Naive thymus-derived CD4-positive, alpha-beta T cell (primary cell): ENCODE measurements at regions not wholly inside any gene's neighbourhood (a gene's known extent, or its start where the extent isn't known, plus 50 kb on each side); places are given as distances from the start of the nearest gene placed in this dataset.
A peak's percentile ranks its signal among the peaks of the same experiment; 100 is the strongest.
"Not testable (repeated sequence)": the region's sequence is repeated elsewhere in the genome, so short reads cannot be mapped to it uniquely, and the experiment has no call there.

Experiments used
- ATAC-seq: fragments of 150-1000 bp; cut with Tn5 transposase; 2 replicates; pipeline ENCODE4 v1.10.0; 2021; ENCODE audit warnings: mild to moderate bottlenecking, moderate library complexity
- CTCF ChIA-PET: fragments of 350-600 bp; sonication (Branson Sonifier 250); formaldehyde crosslinking; loops from one replicate; lab custom pipeline; 2021; ENCODE audit warnings: antibody characterized with exemption; lab: Charles Lee
- POLR2A ChIA-PET: fragments of 350-600 bp; sonication (Branson Sonifier 250); formaldehyde crosslinking; loops from one replicate; lab custom pipeline; 2021; ENCODE audit warnings: antibody characterized with exemption, inconsistent platforms; lab: Charles Lee
- DNase-seq, 9 donors: peaks; one replicate each; pipeline versions ENCODE4 v3.0.0 to v3.0.0-alpha.2; 2020 to 2022; ENCODE audit warnings: mixed read lengths in 1 of 9
- H3K27ac ChIP-seq: one replicate; pipeline ENCODE4 v1.7.0; 2013; ENCODE audit warnings: mild to moderate bottlenecking, low read depth, low read length, moderate library complexity
- H3K27me3 ChIP-seq, 2 donors: one replicate each; pipeline ENCODE4 v1.7.0; 2013; ENCODE audit warnings: low read length in 2 of 2, mild to moderate bottlenecking in 2 of 2, moderate library complexity in 2 of 2; ENCODE audit not compliant: control insufficient read depth in 2 of 2, insufficient read depth in 2 of 2
- H3K36me3 ChIP-seq, 3 experiments: 1 replicate in 2 of 3; 2 replicates in 1 of 3; pipeline ENCODE4 v1.7.0; 2013; ENCODE audit warnings: low read length in 3 of 3, mild to moderate bottlenecking in 3 of 3, moderate library complexity in 1 of 3; ENCODE audit not compliant: insufficient read depth in 3 of 3, control insufficient read depth in 2 of 3
- H3K4me1 ChIP-seq, 2 donors: one replicate each; pipeline ENCODE4 v1.7.0; 2013; ENCODE audit warnings: low read length in 2 of 2, mild to moderate bottlenecking in 2 of 2, moderate library complexity in 1 of 2; ENCODE audit not compliant: control insufficient read depth in 2 of 2, insufficient read depth in 2 of 2
- H3K4me3 ChIP-seq: 2 replicates; pipeline ENCODE4 v1.7.0; 2013; ENCODE audit warnings: mild to moderate bottlenecking, low read length
- H3K9me3 ChIP-seq, 3 experiments: 1 replicate in 2 of 3; 2 replicates in 1 of 3; pipeline ENCODE4 v1.7.0; 2013; ENCODE audit warnings: low read length in 3 of 3; ENCODE audit not compliant: control insufficient read depth in 2 of 3
- H3K27ac Mint-ChIP-seq, 9 donors: one replicate each; pipeline ENCODE4 v1.8.0; 2020 to 2022; ENCODE audit warnings: mixed read lengths in 9 of 9, mild to moderate bottlenecking in 8 of 9, moderate library complexity in 5 of 9, inconsistent platforms in 2 of 9
- H3K27me3 Mint-ChIP-seq, 5 donors: one replicate each; pipeline ENCODE4 v1.8.0; 2021 to 2022; ENCODE audit warnings: mixed read lengths in 5 of 5, mild to moderate bottlenecking in 1 of 5
- H3K36me3 Mint-ChIP-seq, 5 donors: one replicate each; pipeline ENCODE4 v1.8.0; 2020 to 2022; ENCODE audit warnings: mixed read lengths in 5 of 5, mild to moderate bottlenecking in 3 of 5, inconsistent platforms in 1 of 5
- H3K4me1 Mint-ChIP-seq, 7 donors: one replicate each; pipeline ENCODE4 v1.8.0; 2020 to 2022; ENCODE audit warnings: mixed read lengths in 7 of 7, mild to moderate bottlenecking in 3 of 7, inconsistent platforms in 1 of 7
- H3K4me3 Mint-ChIP-seq, 10 donors: one replicate each; pipeline ENCODE4 v1.8.0; 2020 to 2022; ENCODE audit warnings: mild to moderate bottlenecking in 10 of 10, mixed read lengths in 10 of 10, moderate library complexity in 6 of 10, inconsistent platforms in 2 of 10
- H3K9me3 Mint-ChIP-seq, 11 donors: one replicate each; pipeline ENCODE4 v1.8.0; 2020 to 2022; ENCODE audit warnings: mixed read lengths in 11 of 11, mild to moderate bottlenecking in 4 of 11, inconsistent platforms in 1 of 11, moderate library complexity in 1 of 11
- intact Hi-C, 2 donors: fragments of 100-400 bp; cut with micrococcal nuclease; formaldehyde crosslinking; loops; one replicate each; pipeline ENCODE4 v1.15.1; 2023

GRCh38 chr6:28691991-28692390 lies 166.3 kb downstream of the GPX5 start:
- peaks cover 84 to 97% (median 88%) of the 10 kb centered on the region in 5 donors for H3K27me3 Mint-ChIP-seq
- peaks cover 0 to 12% (median 4%) of the 10 kb centered on the region in 5 donors for H3K36me3 Mint-ChIP-seq
- ATAC-seq, DNase-seq, H3K4me1 ChIP-seq, CTCF ChIA-PET, H3K4me3 ChIP-seq, H3K27ac ChIP-seq, H3K4me3 Mint-ChIP-seq, POLR2A ChIA-PET, H3K36me3 ChIP-seq, H3K27ac Mint-ChIP-seq, H3K9me3 ChIP-seq: not testable (repeated sequence)
- intact Hi-C loops, result loop anchor here in 1 of 2 donors (5.0 kb wide), 1 partner anchor 120 kb away; no protein-coding TSS in a partner anchor
- H3K27me3 ChIP-seq, result peaks cover 6 to 11% of the 10 kb centered on the region in 2 donors
- H3K9me3 Mint-ChIP-seq, result peaks cover 0 to 28% (median 7%) of the 10 kb centered on the region in 11 donors
- H3K4me1 Mint-ChIP-seq, result peaks cover 6 to 32% (median 24%) of the 10 kb centered on the region in 7 donors

GRCh38 chr6:28693033-28693750 lies 167.5 kb downstream of the GPX5 start:
- intact Hi-C loops, result loop anchor here in 1 of 2 donors (5.0 kb wide), 1 partner anchor 119 kb away; no protein-coding TSS in a partner anchor
- H3K36me3 Mint-ChIP-seq, result peaks cover 0 to 12% (median 4%) of the 10 kb centered on the region in 5 donors
- ChIA-PET CTCF (interaction anchor here (1.2 kb wide), 1 partner anchor 323 kb away, joined by 4 read pairs; no protein-coding TSS in a partner anchor), POLR2A (interaction anchor here (1.1 kb wide), 1 partner anchor 145 kb away, joined by 4 read pairs; no protein-coding TSS in a partner anchor)
- H3K27ac Mint-ChIP-seq, result no peak overlapping the region
- peaks cover 6 to 32% (median 24%) of the 10 kb centered on the region in 7 donors for H3K4me1 Mint-ChIP-seq
- ATAC-seq (no peak), DNase-seq (no peak)
- H3K36me3 ChIP-seq, result no peaks in the 10 kb centered on the region
- peaks cover 0 to 28% (median 7%) of the 10 kb centered on the region in 11 donors for H3K9me3 Mint-ChIP-seq
- peaks cover 11 to 16% of the 10 kb centered on the region in 2 donors for H3K27me3 ChIP-seq
- H3K9me3 ChIP-seq, result no peaks in the 10 kb centered on the region
- peak overlapping the region in 4 of 10 donors; percentile 9 to 38 (median 19) for H3K4me3 Mint-ChIP-seq
- no peak overlapping the region for H3K27ac ChIP-seq
- no peaks in the 10 kb centered on the region for H3K4me1 ChIP-seq
- peaks cover 84 to 97% (median 88%) of the 10 kb centered on the region in 5 donors for H3K27me3 Mint-ChIP-seq
- H3K4me3 ChIP-seq, result no peak overlapping the region

- peak overlapping the region in 9 of 10 donors; percentile 7 to 47 (median 32) for H3K4me3 Mint-ChIP-seq
- Histone ChIP-seq H3K9me3 (no peaks in the 10 kb centered on the region), H3K27ac (no peak overlapping the region), H3K4me3 (no peak overlapping the region), H3K36me3 (no peaks in the 10 kb centered on the region), H3K4me1 (no peaks in the 10 kb centered on the region), H3K27me3 (peaks cover 11 to 16% of the 10 kb centered on the region in 2 donors)
- H3K27ac Mint-ChIP-seq, result peak overlapping the region in 1 of 9 donors; percentile 58
- intact Hi-C loops, result loop anchor here in 1 of 2 donors (5.0 kb wide), 1 partner anchor 118 kb away; no protein-coding TSS in a partner anchor
- peaks cover 0 to 12% (median 4%) of the 10 kb centered on the region in 5 donors for H3K36me3 Mint-ChIP-seq
- H3K9me3 Mint-ChIP-seq, result peaks cover 0 to 28% (median 7%) of the 10 kb centered on the region in 11 donors
- peaks cover 6 to 32% (median 24%) of the 10 kb centered on the region in 7 donors for H3K4me1 Mint-ChIP-seq
- CTCF ChIA-PET, result interaction anchor here (1.2 kb wide), 1 partner anchor 322 kb away, joined by 4 read pairs; no protein-coding TSS in a partner anchor
- no peak for ATAC-seq
- DNase-seq, result no peak
- H3K27me3 Mint-ChIP-seq, result peaks cover 86 to 97% (median 89%) of the 10 kb centered on the region in 5 donors
- POLR2A ChIA-PET, result interaction anchor here (0.7 to 1.1 kb wide), 2 partner anchors 144 to 300 kb away, joined by 3 to 4 read pairs; no protein-coding TSS in a partner anchor
These were observed 168.2 kb downstream of the GPX5 start for GRCh38 chr6:28693751-28694443.

GRCh38 chr6:28695715-28696114 lies 170.0 kb downstream of the GPX5 start:
- POLR2A ChIA-PET, result interaction anchor here (0.7 kb wide), 1 partner anchor 18 kb away, joined by 4 read pairs; no protein-coding TSS in a partner anchor
- peak overlapping the region in 1 of 9 donors; percentile 13 for H3K27ac Mint-ChIP-seq

GRCh38 chr6:28696167-28696566 lies 170.5 kb downstream of the GPX5 start:
- Histone ChIP-seq H3K36me3 (no peaks in the 10 kb centered on the region), H3K27me3 (peaks cover 11 to 19% of the 10 kb centered on the region in 2 donors), H3K4me1 (no peaks in the 10 kb centered on the region), H3K9me3 (no peaks in the 10 kb centered on the region), H3K4me3 (no peak overlapping the region), H3K27ac (no peak overlapping the region)
- no peak for DNase-seq
- ChIA-PET CTCF (no interaction called here), POLR2A (no interaction called here)
- H3K27me3 Mint-ChIP-seq, result peaks cover 84 to 98% (median 94%) of the 10 kb centered on the region in 5 donors
- H3K9me3 Mint-ChIP-seq, result peaks cover 0 to 28% (median 7%) of the 10 kb centered on the region in 11 donors
- H3K4me3 Mint-ChIP-seq, result peak overlapping the region in 5 of 10 donors; percentile 5 to 67 (median 39)
- H3K4me1 Mint-ChIP-seq, result peaks cover 6 to 32% (median 24%) of the 10 kb centered on the region in 7 donors
- peak overlapping the region in 1 of 9 donors; percentile 29 for H3K27ac Mint-ChIP-seq
- H3K36me3 Mint-ChIP-seq, result peaks cover 0 to 12% (median 4%) of the 10 kb centered on the region in 5 donors
- intact Hi-C loops, result loop anchor here in 1 of 2 donors (5.0 kb wide), 1 partner anchor 41 kb away; no protein-coding TSS in a partner anchor
- ATAC-seq, result no peak

More at GRCh38 chr6:28695715-28696114, 170.0 kb downstream of the GPX5 start:
- intact Hi-C loops, result loop anchor here in 1 of 2 donors (5.0 kb wide), 1 partner anchor 42 kb away; no protein-coding TSS in a partner anchor
- ATAC-seq (no peak), DNase-seq (no peak)
- Histone ChIP-seq H3K27ac (no peak overlapping the region), H3K36me3 (no peaks in the 10 kb centered on the region), H3K4me1 (no peaks in the 10 kb centered on the region), H3K4me3 (no peak overlapping the region), H3K9me3 (no peaks in the 10 kb centered on the region), H3K27me3 (peaks cover 11 to 19% of the 10 kb centered on the region in 2 donors)
- Mint-ChIP-seq H3K4me3 (peak overlapping the region in 5 of 10 donors; percentile 5 to 67 (median 39)), H3K9me3 (peaks cover 0 to 28% (median 7%) of the 10 kb centered on the region in 11 donors), H3K36me3 (peaks cover 0 to 12% (median 4%) of the 10 kb centered on the region in 5 donors), H3K27me3 (peaks cover 86 to 95% (median 93%) of the 10 kb centered on the region in 5 donors), H3K4me1 (peaks cover 6 to 32% (median 24%) of the 10 kb centered on the region in 7 donors)
- CTCF ChIA-PET, result no interaction called here

- Histone ChIP-seq H3K4me3 (no peak overlapping the region), H3K27ac (no peak overlapping the region), H3K9me3 (no peaks in the 10 kb centered on the region), H3K4me1 (no peaks in the 10 kb centered on the region), H3K36me3 (no peaks in the 10 kb centered on the region), H3K27me3 (peaks cover 11 to 19% of the 10 kb centered on the region in 2 donors)
- Mint-ChIP-seq H3K36me3 (peaks cover 0 to 12% (median 4%) of the 10 kb centered on the region in 5 donors), H3K27me3 (peaks cover 81 to 99% (median 92%) of the 10 kb centered on the region in 5 donors), H3K4me3 (peak overlapping the region in 2 of 10 donors; percentile 35 to 56), H3K9me3 (peaks cover 0 to 28% (median 7%) of the 10 kb centered on the region in 11 donors), H3K4me1 (peaks cover 6 to 32% (median 24%) of the 10 kb centered on the region in 7 donors), H3K27ac (no peak overlapping the region)
- ATAC-seq, result no peak
- DNase-seq, result no peak
- intact Hi-C loops, result loop anchor here in 1 of 2 donors (5.0 kb wide), 1 partner anchor 41 kb away; no protein-coding TSS in a partner anchor
- ChIA-PET POLR2A (no interaction called here), CTCF (no interaction called here)
These were observed 171.0 kb downstream of the GPX5 start for GRCh38 chr6:28696682-28697081.
